ENCODE measurements at regions not wholly inside any gene's neighbourhood (a gene's known extent, or its start where the extent isn't known, plus 50 kb on each side); places are given as distances from the start of the nearest gene placed in this dataset.

- TF ChIP-seq CTCF (IDR thresholded peaks at IDR 0.05; ENCODE audit: low read length): no peak
- no peak for TF ChIP-seq EZH2phosphoT487 (IDR thresholded peaks at IDR 0.05; ENCODE audit: low read length)
- TF ChIP-seq EZH2 (optimal IDR thresholded peaks at IDR 0.05; ENCODE audit: low read depth, low read length): no peak
Observed at GRCh38 chr7:148944935-148945934, 61.1 kb upstream of the EZH2 start.
